Thymus (tissue), 11 donors: ENCODE measurements at regions not wholly inside any gene's neighbourhood (a gene's known extent, or its start where the extent isn't known, plus 50 kb on each side); places are given as distances from the start of the nearest gene placed in this dataset.

ENCODE experiments used
- DNase-seq, 9 donors: peaks; one replicate each; pipeline ENCODE4 v3.0.0-alpha.2; 2013; ENCODE audit warnings: low spot score in 9 of 9, low read depth in 6 of 9, missing footprints in 1 of 9
- H3K27ac ChIP-seq, 2 donors: one replicate each; pipeline ENCODE4 v1.5.1; 2013; ENCODE audit warnings: control low read depth in 1 of 2, low read depth in 1 of 2, low read length in 1 of 2, mild to moderate bottlenecking in 1 of 2, moderate library complexity in 1 of 2
- H3K27me3 ChIP-seq, 2 donors: one replicate each; pipeline ENCODE4 v1.5.1; 2013; ENCODE audit warnings: low read length in 1 of 2; ENCODE audit not compliant: control insufficient read depth in 2 of 2, insufficient read depth in 1 of 2
- H3K36me3 ChIP-seq, 2 donors: one replicate each; pipeline ENCODE4 v1.5.1; 2013; ENCODE audit warnings: low read length in 1 of 2, mild to moderate bottlenecking in 1 of 2, moderate library complexity in 1 of 2; ENCODE audit not compliant: control insufficient read depth in 2 of 2, insufficient read depth in 2 of 2
- H3K4me1 ChIP-seq, 2 donors: one replicate each; pipeline ENCODE4 v1.5.1; 2013; ENCODE audit warnings: low read length in 2 of 2; ENCODE audit not compliant: control insufficient read depth in 2 of 2, insufficient read depth in 2 of 2
- H3K4me3 ChIP-seq, 2 donors: one replicate each; pipeline ENCODE4 v1.5.1; 2013; ENCODE audit warnings: low read length in 2 of 2, control low read depth in 1 of 2, mild to moderate bottlenecking in 1 of 2
- H3K9me3 ChIP-seq, 2 donors: one replicate each; pipeline ENCODE4 v1.5.1; 2013; ENCODE audit warnings: low read length in 1 of 2, mild to moderate bottlenecking in 1 of 2; ENCODE audit not compliant: control insufficient read depth in 2 of 2, insufficient read depth in 1 of 2
- WGBS: extraction: QIAGEN DNeasy Blood & Tissue Kit; methylation state at CpG from one replicate; pipeline ENCODE4 v1.1.7; 2013; 5-methylcytosine and 5-hydroxymethylcytosine counted together
- donor health status: healthy.

DNA sequence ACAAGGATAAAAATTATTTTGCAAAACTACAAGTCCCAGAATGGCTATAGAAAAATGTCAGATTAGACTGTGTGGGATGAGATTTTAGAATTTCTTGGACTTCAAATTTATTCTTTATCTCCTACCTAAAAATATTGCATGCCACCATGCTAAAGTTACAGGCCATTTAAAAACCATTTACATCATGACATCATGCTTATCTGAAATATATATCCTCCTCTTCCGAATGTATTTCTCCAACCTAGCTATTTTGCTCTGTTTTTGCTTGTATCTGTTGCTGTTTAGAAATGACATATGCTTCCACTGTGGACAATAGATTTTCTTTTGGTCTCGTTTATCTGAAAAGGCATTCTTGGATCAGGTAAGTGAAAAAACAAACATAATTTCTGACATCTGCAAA is 471.7 kb downstream of the LRFN5 start:
- WGBS: 88% methylated on average over 2 of the region's 2 CpGs
- H3K27ac ChIP-seq: no peak overlapping the region
- DNase-seq: no peak
- H3K4me3 ChIP-seq: no peak overlapping the region
- no peaks in the 10 kb centered on the region for H3K9me3 ChIP-seq
- H3K36me3 ChIP-seq: no peaks in the 10 kb centered on the region
- H3K27me3 ChIP-seq: no peaks in the 10 kb centered on the region
- H3K4me1 ChIP-seq: no peaks in the 10 kb centered on the region

DNA sequence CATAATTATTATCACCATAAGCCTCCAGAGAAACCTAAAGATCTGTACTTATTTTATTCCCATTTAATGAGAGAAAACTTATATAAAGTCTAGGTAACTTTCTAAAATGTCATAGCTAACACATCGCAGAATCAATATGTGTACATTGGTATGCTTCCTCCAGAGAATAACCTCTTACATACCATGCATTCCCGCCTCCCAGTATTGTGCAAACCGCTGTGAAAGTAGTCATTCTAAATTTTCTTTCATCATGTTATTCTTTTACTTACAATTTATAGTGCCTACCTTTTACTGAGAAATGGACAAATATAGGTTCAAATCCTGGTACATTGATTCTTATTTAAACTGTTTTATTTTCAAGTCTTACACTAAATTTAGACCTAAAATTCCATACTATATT is 463.4 kb downstream of the LRFN5 start:
- 95% methylated on average over 3 of the region's 3 CpGs for WGBS
- Histone ChIP-seq H3K9me3 (no peaks in the 10 kb centered on the region), H3K4me3 (no peak overlapping the region), H3K4me1 (no peaks in the 10 kb centered on the region), H3K36me3 (no peaks in the 10 kb centered on the region), H3K27ac (no peak overlapping the region), H3K27me3 (no peaks in the 10 kb centered on the region)
- no peak for DNase-seq

GRCh38 chr14:42057111-42057510 is 450.4 kb downstream of the LRFN5 start:
- Histone ChIP-seq H3K9me3 (no peaks in the 10 kb centered on the region), H3K27me3 (no peaks in the 10 kb centered on the region), H3K4me1 (no peaks in the 10 kb centered on the region), H3K36me3 (no peaks in the 10 kb centered on the region), H3K4me3 (no peak overlapping the region), H3K27ac (no peak overlapping the region)
- WGBS: 92% methylated on average over 2 of the region's 2 CpGs
- DNase-seq: no peak

DNA sequence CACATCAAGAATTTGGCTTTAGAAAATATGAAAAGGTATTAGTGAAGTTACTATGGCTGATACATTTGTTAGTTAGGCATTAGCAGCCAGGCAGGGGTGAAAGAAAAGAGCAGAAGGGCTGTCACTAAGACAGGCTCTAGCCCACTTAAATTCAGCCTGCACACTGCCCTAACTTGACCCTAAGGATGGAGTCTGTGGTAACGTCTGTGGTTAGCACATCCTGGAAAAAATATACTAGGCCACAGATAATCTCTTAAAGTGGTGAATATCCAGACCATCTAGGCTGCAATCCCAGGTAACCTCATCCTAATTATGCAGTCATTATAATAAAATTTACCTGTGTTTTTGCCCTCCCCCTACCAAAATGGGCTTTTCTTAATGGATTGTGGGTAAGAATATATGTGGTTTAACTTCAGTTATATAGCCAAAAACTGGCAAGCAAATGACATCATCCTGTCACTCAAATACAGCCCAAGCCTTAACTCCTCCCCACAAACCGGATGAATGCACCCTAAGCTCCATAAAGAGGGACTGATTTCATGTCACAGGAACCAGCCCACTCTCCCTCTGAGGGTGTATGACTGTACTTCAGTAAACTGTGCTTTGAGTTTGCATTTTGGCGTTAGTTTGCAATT is 440.9 kb downstream of the LRFN5 start:
- DNase-seq: no peak
- 37% methylated on average over 3 of the region's 3 CpGs for WGBS

DNA sequence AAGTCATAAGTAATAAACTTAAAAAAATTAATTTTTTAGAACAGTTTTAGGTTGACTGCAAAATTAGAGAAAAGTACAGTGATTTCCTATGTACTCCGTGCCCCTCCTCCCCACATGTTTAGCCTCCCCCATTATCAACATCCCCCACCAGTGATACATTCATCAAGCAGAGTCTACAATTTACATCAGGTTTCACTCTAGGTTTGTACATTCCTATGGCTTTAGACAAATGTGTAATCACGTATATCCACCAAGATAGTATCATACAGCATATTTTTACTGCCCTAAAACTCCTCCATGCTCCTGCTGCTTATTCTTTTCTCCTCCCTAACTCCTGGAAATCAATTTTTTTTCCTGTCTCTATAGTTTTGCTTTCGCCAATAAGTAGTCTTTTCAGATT is 438.7 kb downstream of the LRFN5 start:
- DNase-seq: no peak
- WGBS: 92% methylated on average over 3 of the region's 3 CpGs
- Histone ChIP-seq H3K4me1 (no peaks in the 10 kb centered on the region), H3K27ac (no peak overlapping the region), H3K4me3 (no peak overlapping the region), H3K27me3 (no peaks in the 10 kb centered on the region), H3K9me3 (no peaks in the 10 kb centered on the region), H3K36me3 (no peaks in the 10 kb centered on the region)

More for the DNA sequence above, 440.9 kb downstream of the LRFN5 start:
- Histone ChIP-seq H3K9me3 (no peaks in the 10 kb centered on the region), H3K27ac (no peak overlapping the region), H3K36me3 (no peaks in the 10 kb centered on the region), H3K4me1 (no peaks in the 10 kb centered on the region), H3K27me3 (no peaks in the 10 kb centered on the region), H3K4me3 (no peak overlapping the region)

DNA sequence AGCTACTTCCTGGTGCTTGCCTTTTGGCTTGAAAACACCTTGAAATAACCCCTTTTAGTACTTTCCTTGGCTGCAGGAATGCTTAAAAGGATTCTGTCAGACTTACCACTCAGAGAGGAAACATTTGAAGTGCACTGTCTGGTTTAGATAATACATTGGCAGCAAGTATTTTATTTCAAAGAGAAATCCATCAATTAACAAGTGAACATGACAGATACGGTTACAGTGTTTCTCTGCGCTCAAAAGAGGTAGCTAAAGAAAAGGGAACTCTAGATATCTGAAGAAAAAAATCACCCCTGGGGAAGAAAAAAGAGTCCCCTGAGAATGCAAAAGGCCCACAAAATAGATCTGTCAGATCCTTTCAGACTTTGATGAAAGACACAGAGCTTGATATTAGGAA is 421.9 kb downstream of the LRFN5 start:
- no peak overlapping the region for H3K27ac ChIP-seq
- WGBS: 25% methylated on average over 2 of the region's 2 CpGs

GRCh38 chr14:42027271-42027670 is 420.6 kb downstream of the LRFN5 start:
- Histone ChIP-seq H3K4me3 (no peak overlapping the region), H3K4me1 (no peaks in the 10 kb centered on the region), H3K27me3 (no peaks in the 10 kb centered on the region), H3K36me3 (no peaks in the 10 kb centered on the region), H3K9me3 (no peaks in the 10 kb centered on the region), H3K27ac (no peak overlapping the region)
- DNase-seq: no peak
- 87% methylated on average over 3 of the region's 3 CpGs for WGBS

More for the DNA sequence above, 421.9 kb downstream of the LRFN5 start:
- Histone ChIP-seq H3K36me3 (no peaks in the 10 kb centered on the region), H3K4me3 (no peak overlapping the region), H3K4me1 (no peaks in the 10 kb centered on the region), H3K9me3 (no peaks in the 10 kb centered on the region), H3K27me3 (no peaks in the 10 kb centered on the region)
- no peak for DNase-seq

- WGBS: 90% methylated on average over 2 of the region's 2 CpGs
- DNase-seq: no peak
- no peak overlapping the region for H3K27ac ChIP-seq
Measured at GRCh38 chr14:42023452-42023851, 416.8 kb downstream of the LRFN5 start.

GRCh38 chr14:42014301-42014700 is 407.6 kb downstream of the LRFN5 start:
- H3K4me3 ChIP-seq: no peak overlapping the region
- 72% methylated on average over 3 of the region's 3 CpGs for WGBS
- H3K36me3 ChIP-seq: no peaks in the 10 kb centered on the region
- no peaks in the 10 kb centered on the region for H3K4me1 ChIP-seq
- no peak overlapping the region for H3K27ac ChIP-seq
- H3K9me3 ChIP-seq: no peaks in the 10 kb centered on the region
- H3K27me3 ChIP-seq: no peaks in the 10 kb centered on the region
- DNase-seq: no peak

More at GRCh38 chr14:42023452-42023851, 416.8 kb downstream of the LRFN5 start:
- Histone ChIP-seq H3K9me3 (no peaks in the 10 kb centered on the region), H3K27me3 (no peaks in the 10 kb centered on the region), H3K4me3 (no peak overlapping the region), H3K4me1 (no peaks in the 10 kb centered on the region), H3K36me3 (no peaks in the 10 kb centered on the region)
